MCF 10A (cell line): ENCODE measurements at regions not wholly inside any gene's neighbourhood (a gene's known extent, or its start where the extent isn't known, plus 50 kb on each side); places are given as distances from the start of the nearest gene placed in this dataset.

Source experiments
- BruUV-seq: library from RNA; stranded (reverse); fragments of 400-500 nt; replicated peaks from 2 replicates; lab custom pipeline; 2021; lab: Mats Ljungman, UMichigan
- CTCF ChIA-PET: fragments of 300-600 bp; sonication (Branson Sonifier 250); formaldehyde crosslinking; extraction: SDS; loops from one replicate; lab custom pipeline; 2021; ENCODE audit warnings: antibody characterized with exemption, inconsistent platforms; lab: Yijun Ruan, JAX
- POLR2A ChIA-PET: fragments of 300-600, 350-650 bp; sonication (Branson Sonifier 250); formaldehyde crosslinking; extraction: SDS; loops from one replicate; lab custom pipeline; 2020; ENCODE audit warnings: antibody characterized with exemption, inconsistent platforms; lab: Yijun Ruan, JAX
- DNase-seq: peaks from one replicate; pipeline ENCODE4 v3.0.0-alpha.2; 2018; ENCODE audit not compliant: unreplicated experiment
- H3K27ac Mint-ChIP-seq: one replicate; pipeline ENCODE4 v1.8.0; 2022; ENCODE audit warnings: mild to moderate bottlenecking, low read depth, mixed read lengths; ENCODE audit not compliant: unreplicated experiment
- H3K27me3 Mint-ChIP-seq: one replicate; pipeline ENCODE4 v1.8.0; 2022; ENCODE audit warnings: mixed read lengths; ENCODE audit not compliant: insufficient read depth, unreplicated experiment
- H3K36me3 Mint-ChIP-seq: one replicate; pipeline ENCODE4 v1.8.0; 2022; ENCODE audit warnings: mild to moderate bottlenecking, moderate library complexity, mixed read lengths; ENCODE audit not compliant: insufficient read depth, unreplicated experiment
- H3K4me1 Mint-ChIP-seq: one replicate; pipeline ENCODE4 v1.8.0; 2022; ENCODE audit warnings: mixed read lengths; ENCODE audit not compliant: insufficient read depth, unreplicated experiment
- H3K4me3 Mint-ChIP-seq: one replicate; pipeline ENCODE4 v1.8.0; 2022; ENCODE audit warnings: mild to moderate bottlenecking, moderate library complexity, mixed read lengths; ENCODE audit not compliant: unreplicated experiment
- H3K9me3 Mint-ChIP-seq: one replicate; pipeline ENCODE4 v1.8.0; 2022; ENCODE audit warnings: mixed read lengths; ENCODE audit not compliant: unreplicated experiment
- intact Hi-C: fragments of 100-400 bp; cut with micrococcal nuclease; formaldehyde crosslinking; loops from 2 replicates; pipeline ENCODE4 v1.14.1; 2022
- TF ChIP-seq, protein P1 (sequence below): fragments of 200-600 bp; IDR thresholded peaks from one replicate; pipeline ENCODE4 v1.8.0; 2022; ENCODE audit warnings: antibody characterized with exemption, mild to moderate bottlenecking; ENCODE audit not compliant: unreplicated experiment

DNA sequence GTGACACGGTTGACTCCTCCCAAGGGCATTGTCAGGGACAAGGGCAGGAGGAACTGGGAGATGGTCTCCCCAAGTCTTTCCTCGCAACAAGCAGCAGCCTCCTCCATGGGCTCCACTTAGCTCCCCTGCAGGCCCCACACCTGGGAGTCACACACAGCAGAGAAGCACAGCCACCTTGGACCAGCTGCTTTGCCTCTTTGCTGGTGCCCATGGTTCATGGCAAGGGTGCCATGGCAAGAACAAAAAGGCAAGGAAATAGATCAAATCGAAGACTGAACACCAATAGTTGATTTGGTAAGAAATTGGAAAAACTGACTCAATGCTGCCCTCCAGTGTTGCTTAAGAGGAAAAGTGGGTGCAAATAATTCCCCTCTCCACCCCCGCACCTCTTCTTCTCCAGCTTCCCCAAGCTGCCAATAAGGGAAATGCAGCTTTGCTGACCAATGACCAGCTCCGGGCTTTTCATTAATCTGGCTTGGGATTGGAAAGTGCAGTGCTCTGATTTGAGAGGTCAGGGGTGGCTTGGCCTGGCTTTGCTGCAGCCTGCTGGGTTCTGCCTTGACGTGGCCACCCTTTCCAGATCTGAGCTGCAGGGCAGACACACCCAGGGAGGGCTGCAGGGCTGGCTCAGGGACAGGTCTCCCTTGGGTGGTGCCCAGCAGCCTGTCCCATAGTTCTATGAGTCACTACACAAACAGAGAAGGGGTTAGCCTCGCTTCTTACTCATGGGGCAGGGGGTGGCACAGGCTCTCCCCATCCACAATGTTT lies 162.0 kb downstream of the KLF13 start:
- POLR2A ChIA-PET, result interaction anchor here (0.7 to 4.8 kb wide), 15 partner anchors 16 to 527 kb away, joined by 3 to 39 read pairs (median 5); partner anchors contain the start of gene KLF13
- TF ChIP-seq, protein P1, sequence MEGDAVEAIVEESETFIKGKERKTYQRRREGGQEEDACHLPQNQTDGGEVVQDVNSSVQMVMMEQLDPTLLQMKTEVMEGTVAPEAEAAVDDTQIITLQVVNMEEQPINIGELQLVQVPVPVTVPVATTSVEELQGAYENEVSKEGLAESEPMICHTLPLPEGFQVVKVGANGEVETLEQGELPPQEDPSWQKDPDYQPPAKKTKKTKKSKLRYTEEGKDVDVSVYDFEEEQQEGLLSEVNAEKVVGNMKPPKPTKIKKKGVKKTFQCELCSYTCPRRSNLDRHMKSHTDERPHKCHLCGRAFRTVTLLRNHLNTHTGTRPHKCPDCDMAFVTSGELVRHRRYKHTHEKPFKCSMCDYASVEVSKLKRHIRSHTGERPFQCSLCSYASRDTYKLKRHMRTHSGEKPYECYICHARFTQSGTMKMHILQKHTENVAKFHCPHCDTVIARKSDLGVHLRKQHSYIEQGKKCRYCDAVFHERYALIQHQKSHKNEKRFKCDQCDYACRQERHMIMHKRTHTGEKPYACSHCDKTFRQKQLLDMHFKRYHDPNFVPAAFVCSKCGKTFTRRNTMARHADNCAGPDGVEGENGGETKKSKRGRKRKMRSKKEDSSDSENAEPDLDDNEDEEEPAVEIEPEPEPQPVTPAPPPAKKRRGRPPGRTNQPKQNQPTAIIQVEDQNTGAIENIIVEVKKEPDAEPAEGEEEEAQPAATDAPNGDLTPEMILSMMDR, result peak; percentile 90
- H3K36me3 Mint-ChIP-seq, result no peaks in the 10 kb centered on the region
- H3K9me3 Mint-ChIP-seq, result peaks cover 11% of the 10 kb centered on the region
- intact Hi-C loops, result loop anchor here (1.0 to 5.0 kb wide), 8 partner anchors 49 to 496 kb away; partner anchors contain the start of gene MTMR10
- H3K27me3 Mint-ChIP-seq, result no peaks in the 10 kb centered on the region
- H3K4me1 Mint-ChIP-seq, result peaks cover 23% of the 10 kb centered on the region
- BruUV-seq, result no TSS peak
- CTCF ChIA-PET, result interaction anchor here (0.5 to 6.2 kb wide), 74 partner anchors 9 to 827 kb away, joined by 3 to 182 read pairs (median 4); partner anchors contain the start of genes FAN1, KLF13 and MTMR10
- no peak overlapping the region for H3K4me3 Mint-ChIP-seq
- peak overlapping the region; percentile 57 for H3K27ac Mint-ChIP-seq
- DNase-seq, result peak; percentile 88

DNA sequence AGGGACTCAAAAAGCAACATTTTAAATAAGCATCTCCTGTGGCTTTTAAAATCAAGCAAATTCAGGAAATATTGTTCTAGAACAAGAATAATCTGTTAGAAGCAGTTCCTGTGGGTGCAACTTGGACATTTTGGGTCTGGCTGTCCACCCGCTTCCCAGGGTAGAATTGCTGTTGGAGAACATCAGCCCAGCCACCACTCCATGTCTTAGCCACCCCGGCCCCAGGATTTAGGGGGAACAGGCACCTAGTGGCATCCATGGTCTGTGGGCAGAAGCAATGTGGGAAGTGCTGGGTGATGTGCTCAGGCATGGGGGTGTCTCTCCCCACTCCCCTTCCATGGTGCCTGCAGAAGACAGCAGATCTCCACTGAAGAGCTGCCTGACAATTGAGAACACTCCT lies 162.6 kb downstream of the KLF13 start:
- Mint-ChIP-seq H3K4me1 (peaks cover 23% of the 10 kb centered on the region), H3K27me3 (no peaks in the 10 kb centered on the region), H3K36me3 (no peaks in the 10 kb centered on the region), H3K4me3 (no peak overlapping the region), H3K27ac (no peak overlapping the region), H3K9me3 (peaks cover 13% of the 10 kb centered on the region)
- BruUV-seq, result no TSS peak
- no peak for DNase-seq
- intact Hi-C loops, result loop anchor here (5.0 kb wide), 2 partner anchors 362 to 497 kb away; partner anchors contain the start of gene MTMR10
- CTCF ChIA-PET, result interaction anchor here (0.6 to 6.2 kb wide), 53 partner anchors 10 to 827 kb away, joined by 3 to 182 read pairs (median 6); partner anchors contain the start of genes FAN1, KLF13 and MTMR10
- TF ChIP-seq, protein P1, result no peak
- POLR2A ChIA-PET, result interaction anchor here (0.7 to 4.8 kb wide), 12 partner anchors 24 to 527 kb away, joined by 3 to 39 read pairs (median 4); partner anchors contain the start of gene KLF13

DNA sequence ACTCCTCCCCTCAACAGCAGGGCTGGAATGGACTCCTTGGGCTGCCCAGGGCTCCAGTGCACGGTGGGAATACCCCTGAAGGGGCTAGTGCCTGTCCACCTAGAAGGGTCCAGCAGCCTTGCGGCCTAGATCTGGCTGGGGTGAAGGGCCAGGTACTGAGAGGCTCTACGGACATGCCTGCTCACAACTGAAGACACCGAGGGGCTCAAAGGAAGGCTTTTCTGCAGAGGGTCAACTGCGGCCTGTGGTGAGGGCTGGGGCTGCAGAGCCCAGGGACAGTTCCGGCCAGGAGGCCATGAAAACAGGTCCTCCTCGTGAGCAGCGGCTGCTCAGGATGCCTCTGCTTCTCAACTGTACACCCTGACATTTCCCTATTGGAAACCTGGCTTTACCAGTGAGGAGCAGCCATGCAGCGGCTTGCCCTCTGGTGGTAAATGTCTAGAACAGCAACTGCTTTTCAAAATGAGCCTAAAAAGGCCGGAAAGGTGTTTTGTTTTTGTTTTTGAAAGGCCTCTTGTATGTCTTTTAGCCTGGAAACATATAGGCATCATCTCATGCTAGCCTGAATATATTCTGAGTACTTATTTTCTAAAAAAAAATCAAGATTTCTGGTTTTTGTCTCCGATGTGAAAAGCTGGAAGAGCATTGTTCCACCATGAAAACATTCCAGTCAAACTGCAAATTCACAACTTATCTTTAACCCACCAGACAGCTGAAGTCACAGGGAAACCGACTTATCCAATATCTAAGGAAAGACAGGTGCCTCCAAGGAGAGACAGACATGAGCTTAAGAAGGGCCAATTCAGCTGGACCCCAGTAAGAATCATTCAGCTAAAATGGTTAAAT lies 163.4 kb downstream of the KLF13 start:
- Mint-ChIP-seq H3K36me3 (no peaks in the 10 kb centered on the region), H3K9me3 (peaks cover 13% of the 10 kb centered on the region), H3K4me3 (no peak overlapping the region), H3K4me1 (peaks cover 23% of the 10 kb centered on the region), H3K27ac (no peak overlapping the region), H3K27me3 (no peaks in the 10 kb centered on the region)
- intact Hi-C loops, result loop anchor here (5.0 to 10.0 kb wide), 4 partner anchors 363 to 825 kb away; partner anchors contain the start of gene MTMR10
- peak; percentile 72 for DNase-seq
- POLR2A ChIA-PET, result interaction anchor here (0.7 to 4.8 kb wide), 7 partner anchors 16 to 528 kb away, joined by 3 to 39 read pairs (median 4); no protein-coding TSS in a partner anchor
- CTCF ChIA-PET, result interaction anchor here (0.6 to 6.2 kb wide), 55 partner anchors 11 to 830 kb away, joined by 3 to 182 read pairs (median 4); partner anchors contain the start of genes FAN1 and KLF13
- TF ChIP-seq, protein P1, result peak; percentile 68
- no TSS peak for BruUV-seq
